GM21723 (cell line): ENCODE measurements at regions not wholly inside any gene's neighbourhood (a gene's known extent, or its start where the extent isn't known, plus 50 kb on each side); places are given as distances from the start of the nearest gene placed in this dataset.

ENCODE experiments used
- ATAC-seq: cut with Tn5 transposase; IDR thresholded peaks from one replicate; pipeline ENCODE4 v1.9.1; 2021; ENCODE audit warnings: mild to moderate bottlenecking, moderate library complexity; ENCODE audit not compliant: unreplicated experiment

GRCh38 chr2:220101980-220102379, 474.6 kb downstream of the SLC4A3 start:
- ATAC-seq: no peak

DNA sequence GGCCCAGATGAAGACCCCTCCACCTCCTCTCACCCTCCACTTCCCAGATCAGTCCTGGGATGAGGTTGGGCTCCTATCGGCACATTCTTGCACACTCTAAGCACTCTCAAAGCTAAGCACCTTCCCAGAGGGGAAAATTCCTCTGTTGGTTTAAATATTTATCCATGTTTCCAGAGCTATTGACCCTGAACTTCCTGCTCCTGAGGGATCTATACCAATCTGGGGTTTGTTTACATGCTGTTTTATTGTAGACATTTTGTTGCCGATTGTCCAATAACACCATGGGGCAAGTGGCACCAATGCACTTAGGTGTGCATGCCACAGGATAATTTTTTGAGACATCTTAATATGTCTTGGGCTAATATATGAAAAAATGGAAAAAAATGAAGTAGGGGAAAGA, 476.2 kb downstream of the SLC4A3 start:
- ATAC-seq: no peak

DNA sequence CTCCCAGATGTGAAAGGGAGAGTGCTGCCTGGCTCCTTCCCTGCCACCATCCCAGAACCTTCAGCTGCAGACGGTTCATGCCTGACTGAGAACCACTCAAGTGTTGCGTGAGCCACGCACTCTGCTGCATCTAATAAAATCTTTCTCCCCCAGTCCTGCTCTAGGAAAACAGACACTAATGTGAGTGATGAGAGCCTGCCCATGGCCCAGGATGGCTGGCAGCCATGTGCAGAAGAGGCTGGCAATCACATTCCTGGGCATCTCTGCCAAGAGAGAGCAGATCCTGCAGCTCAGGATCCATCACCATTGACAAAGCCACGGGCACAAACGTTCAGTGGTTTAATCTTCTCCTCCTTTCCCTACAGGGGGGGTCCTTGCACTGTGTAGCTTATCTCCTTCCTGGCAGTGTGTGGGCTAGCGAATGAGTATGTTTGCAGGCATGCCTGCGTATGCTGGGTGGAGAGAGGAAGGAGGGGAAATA, 477.5 kb downstream of the SLC4A3 start:
- ATAC-seq: no peak

GRCh38 chr2:220106065-220106464, 478.6 kb downstream of the SLC4A3 start:
- no peak for ATAC-seq

- ATAC-seq: no peak
Observed at GRCh38 chr2:220107380-220107791, 480.0 kb downstream of the SLC4A3 start.

- no peak for ATAC-seq
Observed at GRCh38 chr2:220114443-220114842, 487.0 kb downstream of the SLC4A3 start.

DNA sequence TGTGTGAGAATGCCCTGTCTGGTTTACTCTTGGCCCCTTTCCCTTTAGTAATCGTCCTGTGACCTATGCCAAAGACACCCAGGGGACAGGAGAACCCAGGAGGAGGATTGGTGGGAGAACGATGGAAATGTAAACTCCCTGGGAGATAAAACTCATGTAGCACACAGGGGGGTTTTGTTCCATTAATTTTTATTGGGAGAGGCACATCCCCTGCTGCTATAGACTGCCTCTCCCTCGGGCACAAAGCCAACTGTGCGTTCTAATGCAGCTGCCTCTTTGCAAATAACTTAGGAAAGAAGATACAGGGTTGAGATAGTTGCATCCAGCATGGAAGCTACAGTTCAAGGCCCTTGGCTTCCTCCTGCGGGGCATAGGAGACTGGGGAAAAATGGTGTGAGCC, 489.6 kb downstream of the SLC4A3 start:
- ATAC-seq: no peak

DNA sequence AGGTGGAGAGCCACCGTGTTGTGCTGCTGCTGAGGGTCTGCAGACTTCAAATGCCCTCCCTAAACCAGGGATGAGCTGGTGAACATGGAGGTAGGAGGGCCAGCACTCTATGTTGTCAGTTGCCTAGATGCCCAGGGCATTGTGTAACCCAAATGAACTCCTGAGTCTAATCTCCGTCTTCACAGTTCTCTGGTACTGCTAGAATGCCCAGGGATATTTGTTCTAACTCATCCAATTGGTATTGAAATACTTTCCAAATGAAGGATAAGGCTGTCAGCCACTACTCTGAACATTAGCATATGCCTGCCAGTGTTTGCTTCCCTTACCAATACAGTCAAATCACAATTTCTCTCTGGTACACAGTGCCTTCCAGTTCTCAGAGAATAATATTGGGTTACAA, 492.6 kb downstream of the SLC4A3 start:
- ATAC-seq: no peak

DNA sequence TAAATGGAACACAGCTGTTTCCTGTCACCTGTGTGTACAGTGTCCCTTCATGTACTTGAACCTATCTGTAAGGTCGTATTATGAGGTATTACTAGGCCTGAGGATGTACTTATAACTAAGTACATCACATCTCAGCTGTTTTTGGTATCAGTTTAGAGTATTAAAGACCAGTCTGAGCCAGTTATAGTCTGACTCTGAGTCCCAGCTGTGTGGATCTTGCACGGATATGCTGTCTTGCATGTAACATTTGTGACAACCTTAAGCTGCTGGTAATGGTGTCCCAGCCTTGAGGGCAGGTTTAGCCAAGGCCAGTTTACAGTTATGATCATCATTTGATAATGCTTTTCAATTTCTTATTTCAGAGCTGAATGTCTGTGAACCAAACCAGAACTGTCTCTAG, 496.3 kb downstream of the SLC4A3 start:
- no peak for ATAC-seq

- no peak for ATAC-seq
Observed at GRCh38 chr2:220125551-220125950, 498.1 kb downstream of the SLC4A3 start.

DNA sequence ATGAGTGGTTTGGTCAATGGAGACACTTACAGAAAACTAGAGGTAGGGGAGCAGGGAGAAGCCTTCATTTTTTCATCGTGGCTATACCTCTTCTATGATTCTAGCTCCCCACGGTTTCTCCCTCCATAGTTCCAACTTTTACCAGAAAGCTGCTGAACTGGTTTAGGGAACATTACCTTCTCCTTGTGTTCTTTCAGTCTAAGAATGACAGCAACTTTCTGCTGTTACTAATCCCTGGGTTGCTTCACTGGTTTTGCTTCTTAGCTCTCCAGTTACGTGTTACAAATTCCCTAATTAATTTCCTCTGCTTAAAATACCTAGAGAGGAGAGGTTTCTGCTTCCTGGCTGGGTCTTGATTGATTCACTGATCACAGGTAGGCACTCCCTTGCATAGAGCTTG, 499.9 kb downstream of the SLC4A3 start:
- no peak for ATAC-seq

GRCh38 chr2:220127876-220128275, 500.4 kb downstream of the SLC4A3 start:
- ATAC-seq: no peak

- ATAC-seq: no peak
Observed at GRCh38 chr2:220129391-220129790, 502.0 kb downstream of the SLC4A3 start.

- ATAC-seq: no peak
Observed at GRCh38 chr2:220134756-220135534, 507.5 kb downstream of the SLC4A3 start.

DNA sequence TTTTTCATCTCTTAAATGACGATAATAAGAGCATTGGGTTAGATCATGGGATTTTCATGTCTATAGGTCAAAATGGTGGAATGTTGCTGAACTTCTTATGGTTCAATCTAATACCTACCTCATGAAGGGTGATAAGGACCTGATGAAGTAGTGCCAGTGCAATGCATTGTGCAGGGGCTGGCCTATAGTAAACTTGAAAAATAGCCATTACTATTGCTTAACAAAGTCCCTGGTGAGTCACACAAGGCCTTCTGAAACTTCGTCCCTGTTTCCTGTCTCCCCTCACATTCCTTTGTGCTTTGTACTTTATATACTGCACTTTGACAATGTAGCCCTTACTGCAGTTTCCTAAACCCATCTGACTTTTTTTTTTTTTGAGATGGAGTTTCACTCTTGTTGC, 515.9 kb downstream of the SLC4A3 start:
- ATAC-seq: no peak

GRCh38 chr2:220144411-220144810, 517.0 kb downstream of the SLC4A3 start:
- ATAC-seq: no peak

- no peak for ATAC-seq
Observed at GRCh38 chr2:220147161-220148038, 520.0 kb downstream of the SLC4A3 start.

- no peak for ATAC-seq
Observed at GRCh38 chr2:220148471-220149248, 521.2 kb downstream of the SLC4A3 start.

GRCh38 chr2:220151341-220151740, 523.9 kb downstream of the SLC4A3 start:
- no peak for ATAC-seq

- ATAC-seq: no peak
Observed at GRCh38 chr2:220152281-220152935, 525.0 kb downstream of the SLC4A3 start.

- ATAC-seq: no peak
Observed at GRCh38 chr2:220153118-220153517, 525.7 kb downstream of the SLC4A3 start.
